Liver (tissue), 8 donors: ENCODE measurements at regions not wholly inside any gene's neighbourhood (a gene's known extent, or its start where the extent isn't known, plus 50 kb on each side); places are given as distances from the start of the nearest gene placed in this dataset.

Experiments
- DNase-seq: peaks from one replicate; pipeline ENCODE4 v3.0.0-alpha.2; 2017; ENCODE audit warnings: low spot score
- H3K27ac ChIP-seq, 2 donors: one replicate each; pipeline ENCODE4 v1.7.0; 2013; ENCODE audit warnings: inconsistent platforms in 2 of 2, low read length in 2 of 2, control low read depth in 1 of 2, low read depth in 1 of 2, mild to moderate bottlenecking in 1 of 2
- H3K27me3 ChIP-seq, 4 donors: one replicate each; pipeline versions ENCODE4 v1.6.1 to v1.7.0; 2013; ENCODE audit warnings: low read length in 3 of 4, inconsistent platforms in 1 of 4, mild to moderate bottlenecking in 1 of 4, moderate library complexity in 1 of 4; ENCODE audit not compliant: control insufficient read depth in 4 of 4, insufficient read depth in 4 of 4
- H3K36me3 ChIP-seq, 4 donors: one replicate each; pipeline versions ENCODE4 v1.6.1 to v1.7.0; 2013; ENCODE audit warnings: low read length in 3 of 4, mild to moderate bottlenecking in 3 of 4, low read depth in 1 of 4, moderate library complexity in 1 of 4; ENCODE audit not compliant: control insufficient read depth in 4 of 4, insufficient read depth in 3 of 4
- H3K4me1 ChIP-seq, 4 donors: one replicate each; pipeline versions ENCODE4 v1.6.1 to v1.7.0; 2013; ENCODE audit warnings: low read length in 3 of 4, mild to moderate bottlenecking in 3 of 4, moderate library complexity in 1 of 4; ENCODE audit not compliant: control insufficient read depth in 4 of 4, insufficient read depth in 4 of 4
- H3K4me3 ChIP-seq, 3 donors: one replicate each; pipeline versions ENCODE4 v1.6.1 to v1.7.0; 2013; ENCODE audit warnings: low read length in 3 of 3, control low read depth in 1 of 3, low read depth in 1 of 3, mild to moderate bottlenecking in 1 of 3
- H3K9ac ChIP-seq, 2 donors: one replicate each; pipeline ENCODE4 v1.7.0; 2013; ENCODE audit warnings: low read length in 2 of 2, mild to moderate bottlenecking in 2 of 2, moderate library complexity in 2 of 2, control low read depth in 1 of 2, low read depth in 1 of 2
- H3K9me3 ChIP-seq, 4 donors: one replicate each; pipeline versions ENCODE4 v1.6.1 to v1.7.0; 2013; ENCODE audit warnings: low read length in 3 of 4; ENCODE audit not compliant: control insufficient read depth in 4 of 4
- EGR1 ChIP-seq, 2 donors: IDR thresholded peaks; 2 replicates each; pipeline ENCODE4 v1.6.1; 2016 to 2018; ENCODE audit warnings: antibody characterized with exemption in 2 of 2, low read depth in 2 of 2
- FOXA1 ChIP-seq: IDR thresholded peaks from 2 replicates; pipeline ENCODE4 v1.6.1; 2016; ENCODE audit warnings: antibody characterized with exemption
- FOXA2 ChIP-seq: IDR thresholded peaks from 2 replicates; pipeline ENCODE4 v1.6.1; 2016; ENCODE audit warnings: antibody characterized with exemption
- GABPA ChIP-seq, 2 donors: IDR thresholded peaks in 1 of 2; conservative IDR thresholded peaks in 1 of 2; 2 replicates each; pipeline ENCODE4 v1.6.1; 2016; ENCODE audit warnings: antibody characterized with exemption in 2 of 2, mild to moderate bottlenecking in 1 of 2, moderate library complexity in 1 of 2
- HNF4A ChIP-seq, 2 donors: conservative IDR thresholded peaks; 2 replicates each; pipeline ENCODE4 v1.6.1; 2016; ENCODE audit warnings: antibody characterized with exemption in 2 of 2, mild to moderate bottlenecking in 2 of 2
- HNF4G ChIP-seq: IDR thresholded peaks from 2 replicates; pipeline ENCODE4 v1.6.1; 2016; ENCODE audit warnings: antibody characterized with exemption
- JUND ChIP-seq, 2 donors: IDR thresholded peaks; 2 replicates each; pipeline ENCODE4 v1.6.1; 2016; ENCODE audit warnings: antibody characterized with exemption in 2 of 2
- NR2F2 ChIP-seq: IDR thresholded peaks from 2 replicates; pipeline ENCODE4 v1.6.1; 2016; ENCODE audit warnings: antibody characterized with exemption
- RAD21 ChIP-seq, 2 donors: IDR thresholded peaks; 2 replicates each; pipeline ENCODE4 v1.6.1; 2016; ENCODE audit warnings: antibody characterized with exemption in 2 of 2, mild to moderate bottlenecking in 2 of 2
- RXRA ChIP-seq, 2 donors: IDR thresholded peaks; 2 replicates each; pipeline ENCODE4 v1.6.1; 2017 to 2018; ENCODE audit warnings: antibody characterized with exemption in 2 of 2, mild to moderate bottlenecking in 1 of 2
- SP1 ChIP-seq: IDR thresholded peaks from 2 replicates; pipeline ENCODE4 v1.6.1; 2018; ENCODE audit warnings: antibody characterized with exemption, mild to moderate bottlenecking
- TAF1 ChIP-seq: conservative IDR thresholded peaks from 2 replicates; pipeline ENCODE4 v1.6.1; 2016; ENCODE audit warnings: antibody characterized with exemption, mild to moderate bottlenecking
- YY1 ChIP-seq: IDR thresholded peaks from 2 replicates; pipeline ENCODE4 v1.6.1; 2016; ENCODE audit warnings: antibody characterized with exemption, mild to moderate bottlenecking
- WGBS: extraction: QIAGEN DNeasy Blood & Tissue Kit; methylation state at CpG from one replicate; pipeline ENCODE4 v1.1.7; 2013; 5-methylcytosine and 5-hydroxymethylcytosine counted together
- TF ChIP-seq, protein P1 (sequence below): IDR thresholded peaks from 2 replicates; pipeline ENCODE4 v1.6.1; 2016; ENCODE audit warnings: antibody characterized with exemption, mild to moderate bottlenecking
- TF ChIP-seq, protein P2 (sequence below): IDR thresholded peaks from 2 replicates; pipeline ENCODE4 v1.6.1; 2016; ENCODE audit warnings: antibody characterized with exemption
- TF ChIP-seq, protein P3 (sequence below): fragments of 150-350 bp; IDR thresholded peaks from 2 replicates; pipeline ENCODE4 v1.5.1; 2017; ENCODE audit warnings: improper control_type of control experiment, low read depth, low read length; ENCODE audit not compliant: missing input control
- TF ChIP-seq, protein P4 (sequence below): IDR thresholded peaks from 2 replicates; pipeline ENCODE4 v1.6.1; 2016; ENCODE audit warnings: antibody characterized with exemption
- TF ChIP-seq, protein P5 (sequence below): IDR thresholded peaks from 2 replicates; pipeline ENCODE4 v1.6.1; 2016; ENCODE audit warnings: antibody characterized with exemption
- donor health status: healthy.
- donor health status: healthy.
- donor health status: healthy.
- donor health status: healthy.
- donor health status: healthy.

DNA sequence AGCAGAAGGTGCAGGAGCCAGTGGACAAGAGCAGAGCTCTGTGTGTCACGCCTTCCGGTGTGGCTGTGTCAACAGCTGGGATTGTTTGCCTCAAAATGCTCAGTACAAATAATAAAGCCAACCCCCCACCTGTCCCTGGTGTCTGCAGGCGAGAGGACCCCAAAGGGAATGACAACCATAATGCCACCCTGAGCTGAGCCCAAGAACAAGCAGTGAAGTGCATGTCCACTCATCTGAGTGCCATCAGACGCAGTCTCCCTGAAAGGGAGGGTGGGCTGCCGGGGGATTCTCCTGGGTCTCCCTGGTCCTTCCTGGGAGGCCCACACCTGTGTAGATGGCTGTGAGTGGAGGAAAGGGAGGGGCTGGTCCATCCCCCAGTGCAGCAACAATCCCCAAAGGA lies 328.8 kb upstream of the IRX1 start (continued):
- TF ChIP-seq, protein P1, sequence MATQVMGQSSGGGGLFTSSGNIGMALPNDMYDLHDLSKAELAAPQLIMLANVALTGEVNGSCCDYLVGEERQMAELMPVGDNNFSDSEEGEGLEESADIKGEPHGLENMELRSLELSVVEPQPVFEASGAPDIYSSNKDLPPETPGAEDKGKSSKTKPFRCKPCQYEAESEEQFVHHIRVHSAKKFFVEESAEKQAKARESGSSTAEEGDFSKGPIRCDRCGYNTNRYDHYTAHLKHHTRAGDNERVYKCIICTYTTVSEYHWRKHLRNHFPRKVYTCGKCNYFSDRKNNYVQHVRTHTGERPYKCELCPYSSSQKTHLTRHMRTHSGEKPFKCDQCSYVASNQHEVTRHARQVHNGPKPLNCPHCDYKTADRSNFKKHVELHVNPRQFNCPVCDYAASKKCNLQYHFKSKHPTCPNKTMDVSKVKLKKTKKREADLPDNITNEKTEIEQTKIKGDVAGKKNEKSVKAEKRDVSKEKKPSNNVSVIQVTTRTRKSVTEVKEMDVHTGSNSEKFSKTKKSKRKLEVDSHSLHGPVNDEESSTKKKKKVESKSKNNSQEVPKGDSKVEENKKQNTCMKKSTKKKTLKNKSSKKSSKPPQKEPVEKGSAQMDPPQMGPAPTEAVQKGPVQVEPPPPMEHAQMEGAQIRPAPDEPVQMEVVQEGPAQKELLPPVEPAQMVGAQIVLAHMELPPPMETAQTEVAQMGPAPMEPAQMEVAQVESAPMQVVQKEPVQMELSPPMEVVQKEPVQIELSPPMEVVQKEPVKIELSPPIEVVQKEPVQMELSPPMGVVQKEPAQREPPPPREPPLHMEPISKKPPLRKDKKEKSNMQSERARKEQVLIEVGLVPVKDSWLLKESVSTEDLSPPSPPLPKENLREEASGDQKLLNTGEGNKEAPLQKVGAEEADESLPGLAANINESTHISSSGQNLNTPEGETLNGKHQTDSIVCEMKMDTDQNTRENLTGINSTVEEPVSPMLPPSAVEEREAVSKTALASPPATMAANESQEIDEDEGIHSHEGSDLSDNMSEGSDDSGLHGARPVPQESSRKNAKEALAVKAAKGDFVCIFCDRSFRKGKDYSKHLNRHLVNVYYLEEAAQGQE = no peak

DNA sequence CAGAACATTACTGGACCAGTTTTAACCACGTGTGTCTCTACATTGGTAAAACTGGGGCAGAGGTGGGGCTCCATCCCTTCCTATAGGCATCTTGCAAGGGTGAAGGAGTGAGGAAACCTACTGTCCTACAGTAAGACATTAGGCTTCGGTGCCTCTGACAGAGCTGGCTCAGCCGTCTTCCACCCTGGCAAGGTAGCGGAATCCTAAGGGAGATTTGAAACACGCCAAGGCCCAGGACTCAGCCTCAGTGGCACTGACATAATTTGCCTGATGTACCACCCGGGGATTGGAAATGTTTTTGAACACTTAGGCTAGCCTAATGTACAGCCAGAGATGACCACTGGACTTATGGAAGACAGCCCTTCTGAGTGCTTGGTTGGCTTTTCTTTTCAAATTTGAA lies 329.7 kb upstream of the IRX1 start:
- TF ChIP-seq YY1 = no peak
- TF ChIP-seq FOXA1 = no peak
- TF ChIP-seq HNF4A (conservative IDR thresholded peaks at IDR 0.05) = no peak
- TF ChIP-seq NR2F2 = no peak
- TF ChIP-seq RXRA (IDR thresholded peaks at IDR 0.05) = no peak
- TF ChIP-seq, protein P2, sequence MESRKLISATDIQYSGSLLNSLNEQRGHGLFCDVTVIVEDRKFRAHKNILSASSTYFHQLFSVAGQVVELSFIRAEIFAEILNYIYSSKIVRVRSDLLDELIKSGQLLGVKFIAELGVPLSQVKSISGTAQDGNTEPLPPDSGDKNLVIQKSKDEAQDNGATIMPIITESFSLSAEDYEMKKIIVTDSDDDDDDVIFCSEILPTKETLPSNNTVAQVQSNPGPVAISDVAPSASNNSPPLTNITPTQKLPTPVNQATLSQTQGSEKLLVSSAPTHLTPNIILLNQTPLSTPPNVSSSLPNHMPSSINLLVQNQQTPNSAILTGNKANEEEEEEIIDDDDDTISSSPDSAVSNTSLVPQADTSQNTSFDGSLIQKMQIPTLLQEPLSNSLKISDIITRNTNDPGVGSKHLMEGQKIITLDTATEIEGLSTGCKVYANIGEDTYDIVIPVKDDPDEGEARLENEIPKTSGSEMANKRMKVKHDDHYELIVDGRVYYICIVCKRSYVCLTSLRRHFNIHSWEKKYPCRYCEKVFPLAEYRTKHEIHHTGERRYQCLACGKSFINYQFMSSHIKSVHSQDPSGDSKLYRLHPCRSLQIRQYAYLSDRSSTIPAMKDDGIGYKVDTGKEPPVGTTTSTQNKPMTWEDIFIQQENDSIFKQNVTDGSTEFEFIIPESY = no peak
- TF ChIP-seq SP1 = no peak
- TF ChIP-seq, protein P1 = no peak
- TF ChIP-seq GABPA (IDR thresholded peaks at IDR 0.05 in 1 of 2, conservative IDR thresholded peaks at IDR 0.05 in 1 of 2) = no peak
- TF ChIP-seq HNF4G = no peak
- TF ChIP-seq, protein P3, sequence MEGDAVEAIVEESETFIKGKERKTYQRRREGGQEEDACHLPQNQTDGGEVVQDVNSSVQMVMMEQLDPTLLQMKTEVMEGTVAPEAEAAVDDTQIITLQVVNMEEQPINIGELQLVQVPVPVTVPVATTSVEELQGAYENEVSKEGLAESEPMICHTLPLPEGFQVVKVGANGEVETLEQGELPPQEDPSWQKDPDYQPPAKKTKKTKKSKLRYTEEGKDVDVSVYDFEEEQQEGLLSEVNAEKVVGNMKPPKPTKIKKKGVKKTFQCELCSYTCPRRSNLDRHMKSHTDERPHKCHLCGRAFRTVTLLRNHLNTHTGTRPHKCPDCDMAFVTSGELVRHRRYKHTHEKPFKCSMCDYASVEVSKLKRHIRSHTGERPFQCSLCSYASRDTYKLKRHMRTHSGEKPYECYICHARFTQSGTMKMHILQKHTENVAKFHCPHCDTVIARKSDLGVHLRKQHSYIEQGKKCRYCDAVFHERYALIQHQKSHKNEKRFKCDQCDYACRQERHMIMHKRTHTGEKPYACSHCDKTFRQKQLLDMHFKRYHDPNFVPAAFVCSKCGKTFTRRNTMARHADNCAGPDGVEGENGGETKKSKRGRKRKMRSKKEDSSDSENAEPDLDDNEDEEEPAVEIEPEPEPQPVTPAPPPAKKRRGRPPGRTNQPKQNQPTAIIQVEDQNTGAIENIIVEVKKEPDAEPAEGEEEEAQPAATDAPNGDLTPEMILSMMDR = no peak
- TF ChIP-seq, protein P4, sequence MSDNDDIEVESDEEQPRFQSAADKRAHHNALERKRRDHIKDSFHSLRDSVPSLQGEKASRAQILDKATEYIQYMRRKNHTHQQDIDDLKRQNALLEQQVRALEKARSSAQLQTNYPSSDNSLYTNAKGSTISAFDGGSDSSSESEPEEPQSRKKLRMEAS = no peak
- no peak for TF ChIP-seq EGR1 (IDR thresholded peaks at IDR 0.05; ENCODE audit: low read depth in 2 of 2)
- TF ChIP-seq RAD21 (IDR thresholded peaks at IDR 0.05) = no peak
- TF ChIP-seq, protein P5, sequence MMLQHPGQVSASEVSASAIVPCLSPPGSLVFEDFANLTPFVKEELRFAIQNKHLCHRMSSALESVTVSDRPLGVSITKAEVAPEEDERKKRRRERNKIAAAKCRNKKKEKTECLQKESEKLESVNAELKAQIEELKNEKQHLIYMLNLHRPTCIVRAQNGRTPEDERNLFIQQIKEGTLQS = no peak
- no peak for TF ChIP-seq TAF1
- no peak for TF ChIP-seq FOXA2
- TF ChIP-seq JUND (IDR thresholded peaks at IDR 0.05) = no peak
- no peak overlapping the region for H3K9ac ChIP-seq
- WGBS = 82% methylated on average over 6 of the region's 6 CpGs
- no peaks in the 10 kb centered on the region for H3K4me1 ChIP-seq
- no peaks in the 10 kb centered on the region for H3K9me3 ChIP-seq
- DNase-seq = no peak
- H3K4me3 ChIP-seq = no peak overlapping the region
- no peaks in the 10 kb centered on the region for H3K27me3 ChIP-seq
- H3K27ac ChIP-seq = no peak overlapping the region
- H3K36me3 ChIP-seq = no peaks in the 10 kb centered on the region
